Right lung (tissue), 2 donors: ENCODE measurements at regions not wholly inside any gene's neighbourhood (a gene's known extent, or its start where the extent isn't known, plus 50 kb on each side); places are given as distances from the start of the nearest gene placed in this dataset.

ENCODE experiments used
- DNase-seq, 2 donors: peaks; one replicate each; pipeline ENCODE4 v3.0.0-alpha.2; 2013

- DNase-seq, result no peak
These were observed 244.0 kb upstream of the TPM1 start for GRCh38 chr15:62798536-62798935.

- no peak for DNase-seq
These were observed 243.5 kb upstream of the TPM1 start for GRCh38 chr15:62799037-62799436.

- no peak for DNase-seq
These were observed 242.6 kb upstream of the TPM1 start for GRCh38 chr15:62799919-62800318.

- DNase-seq, result no peak
These were observed 239.9 kb upstream of the TPM1 start for GRCh38 chr15:62802612-62803011.

GRCh38 chr15:62803856-62804400, 238.6 kb upstream of the TPM1 start:
- no peak for DNase-seq

- DNase-seq, result no peak
These were observed 237.0 kb upstream of the TPM1 start for GRCh38 chr15:62805502-62805901.

GRCh38 chr15:62807539-62808130, 234.9 kb upstream of the TPM1 start:
- no peak for DNase-seq

- DNase-seq, result no peak
These were observed 233.2 kb upstream of the TPM1 start for GRCh38 chr15:62809115-62809967.

GRCh38 chr15:62809968-62810260, 232.6 kb upstream of the TPM1 start:
- no peak for DNase-seq

GRCh38 chr15:62812515-62812835, 230.1 kb upstream of the TPM1 start:
- no peak for DNase-seq

- DNase-seq, result no peak
These were observed 226.0 kb upstream of the TPM1 start for GRCh38 chr15:62816342-62817069.

GRCh38 chr15:62818691-62819090, 223.9 kb upstream of the TPM1 start:
- DNase-seq, result no peak

GRCh38 chr15:62821384-62822131, 221.0 kb upstream of the TPM1 start:
- DNase-seq, result peak in 1 of 2 donors; percentile 21

GRCh38 chr15:62822228-62822627, 220.3 kb upstream of the TPM1 start:
- no peak for DNase-seq

GRCh38 chr15:62823561-62823960, 219.0 kb upstream of the TPM1 start:
- no peak for DNase-seq

- DNase-seq, result no peak
These were observed 218.2 kb upstream of the TPM1 start for GRCh38 chr15:62824111-62825015.

GRCh38 chr15:62825191-62825590, 217.4 kb upstream of the TPM1 start:
- DNase-seq, result no peak

GRCh38 chr15:62826561-62826960, 216.0 kb upstream of the TPM1 start:
- DNase-seq, result no peak

- DNase-seq, result no peak
These were observed 214.2 kb upstream of the TPM1 start for GRCh38 chr15:62828364-62828763.

GRCh38 chr15:62832231-62832630, 210.3 kb upstream of the TPM1 start:
- DNase-seq, result no peak

- no peak for DNase-seq
These were observed 208.9 kb upstream of the TPM1 start for GRCh38 chr15:62833646-62834045.
